IMR-90 (cell line): ENCODE measurements at regions not wholly inside any gene's neighbourhood (a gene's known extent, or its start where the extent isn't known, plus 50 kb on each side); places are given as distances from the start of the nearest gene placed in this dataset.

Experiments
- BHLHE40 ChIP-seq: fragments of 150-350 bp; IDR thresholded peaks from 2 replicates; pipeline ENCODE4 v1.6.1; 2016; ENCODE audit warnings: mild to moderate bottlenecking, low read depth, low read length
- CEBPB ChIP-seq: IDR thresholded peaks from 2 replicates; pipeline ENCODE4 v1.6.1; 2012; ENCODE audit warnings: low read depth, low read length, improper control_type of control experiment
- CHD1 ChIP-seq: IDR thresholded peaks from 2 replicates; pipeline ENCODE4 v1.6.1; 2012; ENCODE audit warnings: low read depth, low read length, improper control_type of control experiment
- CTCF ChIP-seq: conservative IDR thresholded peaks from 2 replicates; pipeline ENCODE4 v1.5.1; 2012; ENCODE audit warnings: mild to moderate bottlenecking, low read depth, low read length, improper control_type of control experiment
- FOS ChIP-seq: fragments of 150-350 bp; IDR thresholded peaks from 2 replicates; pipeline ENCODE4 v1.6.1; 2016; ENCODE audit warnings: low read depth, low read length
- MAFK ChIP-seq: IDR thresholded peaks from 2 replicates; pipeline ENCODE4 v1.6.1; 2012; ENCODE audit warnings: low read depth, low read length, improper control_type of control experiment
- MXI1 ChIP-seq: IDR thresholded peaks from 2 replicates; pipeline ENCODE4 v1.6.1; 2012; ENCODE audit warnings: low read depth, mild to moderate bottlenecking, low read length, moderate library complexity, borderline replicate concordance
- POLR2A ChIP-seq: IDR thresholded peaks from 2 replicates; pipeline ENCODE4 v1.6.1; 2012; ENCODE audit warnings: mild to moderate bottlenecking, low read depth, low read length
- RAD21 ChIP-seq: IDR thresholded peaks from 2 replicates; pipeline ENCODE4 v1.6.1; 2012; ENCODE audit warnings: low read length, improper control_type of control experiment
- RCOR1 ChIP-seq: IDR thresholded peaks from 2 replicates; pipeline ENCODE4 v1.6.1; 2012; ENCODE audit warnings: mild to moderate bottlenecking, low read length, improper control_type of control experiment; ENCODE audit not compliant: insufficient replicate concordance
- RFX5 ChIP-seq: IDR thresholded peaks from 2 replicates; pipeline ENCODE4 v1.8.0; 2012; ENCODE audit warnings: low read depth, mild to moderate bottlenecking, low read length, moderate library complexity
- SMC3 ChIP-seq: fragments of 150-350 bp; IDR thresholded peaks from 2 replicates; pipeline ENCODE4 v1.6.1; 2016; ENCODE audit warnings: low read depth, mild to moderate bottlenecking, antibody characterized with exemption, low read length, moderate library complexity
- TF ChIP-seq, protein P1 (sequence below): fragments of 150-350 bp; IDR thresholded peaks from 2 replicates; pipeline ENCODE4 v1.6.1; 2017; ENCODE audit warnings: mild to moderate bottlenecking, antibody characterized with exemption, low read length, low read depth

- TF ChIP-seq BHLHE40 (no peak), RFX5 (no peak), CTCF (no peak), MAFK (no peak), RAD21 (no peak), SMC3 (no peak), RCOR1 (no peak), MXI1 (no peak), CHD1 (no peak), CEBPB (no peak), FOS (no peak), POLR2A (no peak)
- TF ChIP-seq, protein P1, sequence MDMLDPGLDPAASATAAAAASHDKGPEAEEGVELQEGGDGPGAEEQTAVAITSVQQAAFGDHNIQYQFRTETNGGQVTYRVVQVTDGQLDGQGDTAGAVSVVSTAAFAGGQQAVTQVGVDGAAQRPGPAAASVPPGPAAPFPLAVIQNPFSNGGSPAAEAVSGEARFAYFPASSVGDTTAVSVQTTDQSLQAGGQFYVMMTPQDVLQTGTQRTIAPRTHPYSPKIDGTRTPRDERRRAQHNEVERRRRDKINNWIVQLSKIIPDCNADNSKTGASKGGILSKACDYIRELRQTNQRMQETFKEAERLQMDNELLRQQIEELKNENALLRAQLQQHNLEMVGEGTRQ, result no peak
These were observed 233.9 kb upstream of the CNTNAP5 start for GRCh38 chr2:123791207-123791606.
